GM12891 (cell line): ENCODE measurements at regions not wholly inside any gene's neighbourhood (a gene's known extent, or its start where the extent isn't known, plus 50 kb on each side); places are given as distances from the start of the nearest gene placed in this dataset.
"Not testable (repeated sequence)": the region's sequence is repeated elsewhere in the genome, so short reads cannot be mapped to it uniquely, and the experiment has no call there.

Source experiments
- PAX5 ChIP-seq: IDR thresholded peaks from 2 replicates; pipeline ENCODE4 v1.6.1; 2011; ENCODE audit warnings: low read length, moderate library complexity, mild to moderate bottlenecking; ENCODE audit not compliant: insufficient read depth, severe bottlenecking
- POLR2A ChIP-seq: IDR thresholded peaks from 2 replicates; pipeline ENCODE4 v1.6.1; 2011; ENCODE audit warnings: low read depth, low read length, control low read depth
- POLR2AphosphoS5 ChIP-seq: IDR thresholded peaks from 2 replicates; pipeline ENCODE4 v1.6.1; 2011; ENCODE audit warnings: low read depth, low read length, control low read depth
- POU2F2 ChIP-seq: IDR thresholded peaks from 2 replicates; pipeline ENCODE4 v1.6.1; 2011; ENCODE audit warnings: low read depth, mild to moderate bottlenecking, control low read depth, low read length, moderate library complexity
- SPI1 ChIP-seq: IDR thresholded peaks from 2 replicates; pipeline ENCODE4 v1.6.1; 2011; ENCODE audit warnings: low read depth, low read length, control low read depth
- TAF1 ChIP-seq: IDR thresholded peaks from 2 replicates; pipeline ENCODE4 v1.6.1; 2011; ENCODE audit warnings: low read depth, low read length, control low read depth

GRCh38 chr22:44562651-44563050, 64.6 kb upstream of the RTL6 start:
- TF ChIP-seq PAX5, POLR2A, TAF1, POLR2AphosphoS5, SPI1, POU2F2: not testable (repeated sequence)
